Endothelial cell of umbilical vein (primary cell): ENCODE measurements at regions not wholly inside any gene's neighbourhood (a gene's known extent, or its start where the extent isn't known, plus 50 kb on each side); places are given as distances from the start of the nearest gene placed in this dataset.

Experiments
- BruUV-seq: library from RNA; stranded (reverse); fragments of 400-500 nt; replicated peaks from 2 replicates; lab custom pipeline; 2021; lab: Mats Ljungman, UMichigan
- CTCF ChIA-PET: fragments of 300-600, 350-600 bp; sonication (Branson Sonifier 250); formaldehyde crosslinking; loops from one replicate; lab custom pipeline; 2021; ENCODE audit warnings: antibody characterized with exemption, inconsistent platforms; lab: Charles Lee
- POLR2A ChIA-PET: fragments of 300-600, 350-600 bp; sonication (Branson Sonifier 250); formaldehyde crosslinking; loops from one replicate; lab custom pipeline; 2021; ENCODE audit warnings: antibody characterized with exemption, inconsistent platforms; lab: Charles Lee
- DNase-seq: peaks from one replicate; pipeline ENCODE4 v3.0.0-alpha.2; 2011; ENCODE audit warnings: low read depth, low spot score
- FAIRE-seq: peaks from 2 replicates; lab custom pipeline; 2011; peaks lifted over from hg19 to GRCh38; lab: Jason Lieb, UNC
- H2AFZ ChIP-seq: 2 replicates; pipeline ENCODE4 v1.6.0; 2012; ENCODE audit warnings: low read depth, low read length, control low read depth, inconsistent platforms
- H3K27ac ChIP-seq: 2 replicates; pipeline ENCODE4 v1.5.1; 2011; ENCODE audit warnings: low read depth, mild to moderate bottlenecking, control low read depth, low read length, moderate library complexity; ENCODE audit not compliant: insufficient read depth
- H3K27me3 ChIP-seq, 2 experiments: 2 replicates each; pipeline versions ENCODE4 v1.6.0 to v1.6.1; 2011; ENCODE audit warnings: low read length in 2 of 2, mixed read lengths in 1 of 2; ENCODE audit not compliant: control insufficient read depth in 2 of 2, insufficient read depth in 2 of 2
- H3K36me3 ChIP-seq, 2 experiments: 2 replicates in 1 of 2; 3 replicates in 1 of 2; pipeline ENCODE4 v1.5.1; 2011; ENCODE audit warnings: low read length in 2 of 2, mild to moderate bottlenecking in 1 of 2, moderate library complexity in 1 of 2; ENCODE audit not compliant: control insufficient read depth in 2 of 2, insufficient read depth in 2 of 2; ENCODE audit errors: extremely low read depth in 1 of 2
- H3K4me1 ChIP-seq: 3 replicates; pipeline ENCODE4 v1.5.1; 2011; ENCODE audit warnings: mild to moderate bottlenecking, low read length; ENCODE audit not compliant: control insufficient read depth, insufficient read depth; ENCODE audit errors: extremely low read depth
- H3K4me2 ChIP-seq: 2 replicates; pipeline ENCODE4 v1.6.1; 2011; ENCODE audit warnings: low read length, control low read depth, mixed read lengths; ENCODE audit not compliant: insufficient read depth
- H3K4me3 ChIP-seq, 3 experiments: fragments of 200-600 bp in 1 of 3; sonication (generic), shearing (Covaris generic) in 1 of 3; replicated peaks in 1 of 3; 2 replicates each; pipeline ENCODE4 v1.5.1; 2011 to 2016; ENCODE audit warnings: control low read depth in 3 of 3, low read length in 3 of 3, mild to moderate bottlenecking in 2 of 3, inconsistent platforms in 1 of 3, low read depth in 1 of 3, moderate library complexity in 1 of 3; ENCODE audit not compliant: insufficient read depth in 1 of 3
- H3K79me2 ChIP-seq: 2 replicates; pipeline ENCODE4 v1.6.0; 2012; ENCODE audit warnings: low read length, inconsistent platforms; ENCODE audit not compliant: control insufficient read depth, insufficient read depth
- H3K9ac ChIP-seq: replicated peaks from 2 replicates; pipeline ENCODE3; 2011; ENCODE audit warnings: low read length, control low read depth; ENCODE audit not compliant: insufficient read depth; ENCODE audit errors: extremely low read depth
- H3K9me1 ChIP-seq: replicated peaks from 3 replicates; pipeline ENCODE4 v1.6.0; 2011; ENCODE audit warnings: mild to moderate bottlenecking, low read length; ENCODE audit not compliant: control insufficient read depth, insufficient read depth; ENCODE audit errors: extremely low read depth
- H3K9me3 ChIP-seq: replicated peaks from 2 replicates; pipeline ENCODE4 v1.5.1; 2012; ENCODE audit warnings: low read length, inconsistent platforms; ENCODE audit not compliant: control insufficient read depth, insufficient read depth
- H4K20me1 ChIP-seq: replicated peaks from 2 replicates; pipeline ENCODE3; 2011; ENCODE audit warnings: mild to moderate bottlenecking, low read length; ENCODE audit not compliant: control insufficient read depth, insufficient read depth; ENCODE audit errors: extremely low read depth
- CTCF ChIP-seq, 2 donors: IDR thresholded peaks; 1 replicate in 1 of 2; 2 replicates in 1 of 2; pipeline ENCODE4 v1.5.1; 2011; ENCODE audit warnings: low read length in 2 of 2, mild to moderate bottlenecking in 2 of 2, moderate library complexity in 2 of 2, control low read depth in 1 of 2, inconsistent platforms in 1 of 2, low read depth in 1 of 2; ENCODE audit not compliant: insufficient read depth in 1 of 2; ENCODE audit errors: extremely low read depth in 1 of 2
- EZH2 ChIP-seq: IDR thresholded peaks from 2 replicates; pipeline ENCODE4 v1.6.1; 2012; ENCODE audit warnings: borderline replicate concordance, low read depth, mild to moderate bottlenecking, moderate library complexity, low read length, inconsistent platforms; ENCODE audit not compliant: severe bottlenecking
- FOS ChIP-seq: IDR thresholded peaks from 2 replicates; pipeline ENCODE4 v1.6.1; 2011; ENCODE audit warnings: mild to moderate bottlenecking, low read length, moderate library complexity, borderline replicate concordance; ENCODE audit not compliant: insufficient read depth
- GATA2 ChIP-seq: IDR thresholded peaks from 2 replicates; pipeline ENCODE4 v1.7.0; 2011; ENCODE audit warnings: low read depth, mild to moderate bottlenecking, moderate library complexity, mixed read lengths, low read length; ENCODE audit not compliant: insufficient read length, insufficient read depth
- JUN ChIP-seq: IDR thresholded peaks from 2 replicates; pipeline ENCODE4 v1.6.1; 2011; ENCODE audit warnings: borderline replicate concordance, low read depth; ENCODE audit not compliant: insufficient read length, insufficient read depth
- MAX ChIP-seq: IDR thresholded peaks from 2 replicates; pipeline ENCODE4 v1.6.1; 2011; ENCODE audit not compliant: insufficient read depth, insufficient read length
- MYC ChIP-seq: IDR thresholded peaks from one replicate; pipeline ENCODE4 v1.6.1; 2011; ENCODE audit warnings: mild to moderate bottlenecking, low read depth, low read length
- POLR2A ChIP-seq: IDR thresholded peaks from 2 replicates; pipeline ENCODE4 v1.6.1; 2012; ENCODE audit warnings: low read depth, mild to moderate bottlenecking, control low read depth, low read length
- POLR2AphosphoS5 ChIP-seq: IDR thresholded peaks from 2 replicates; pipeline ENCODE4 v1.6.1; 2012; ENCODE audit warnings: low read depth, mild to moderate bottlenecking, control low read depth, low read length, moderate library complexity; ENCODE audit not compliant: insufficient read depth
- dilution Hi-C: fragments of 300-500 bp; cut with MboI; formaldehyde crosslinking; loops from one replicate; pipeline ENCODE4 v1.15.0; 2019; ENCODE audit warnings: low sequenced_read_pairs; ENCODE audit not compliant: extremely low pct_ligation_motif_present
- intact Hi-C: fragments of 100-400 bp; cut with micrococcal nuclease; formaldehyde crosslinking; loops from one replicate; pipeline ENCODE4 v1.10.0; 2022

GRCh38 chr18:64202210-64202836, 53.4 kb upstream of the LINC00305 start:
- no peak overlapping the region for H2AFZ ChIP-seq
- H3K9me1 ChIP-seq, result no peaks in the 10 kb centered on the region
- no peak for DNase-seq
- no peak overlapping the region for H3K4me3 ChIP-seq
- intact Hi-C loops (no loop called here), dilution Hi-C loops (no loop called here)
- H3K9ac ChIP-seq, result no peak overlapping the region
- H4K20me1 ChIP-seq, result no peaks in the 10 kb centered on the region
- no peaks in the 10 kb centered on the region for H3K9me3 ChIP-seq
- ChIA-PET POLR2A (no interaction called here), CTCF (no interaction called here)
- no TSS peak for BruUV-seq
- TF ChIP-seq JUN, result no peak
- TF ChIP-seq MAX, result no peak
- no peak for TF ChIP-seq FOS
- TF ChIP-seq MYC, result no peak
- no peak for TF ChIP-seq POLR2A
- no peak for TF ChIP-seq GATA2
- no peak for TF ChIP-seq EZH2
- no peak for TF ChIP-seq CTCF (IDR thresholded peaks at IDR 0.05; ENCODE audit: extremely low read depth in 1 of 2, insufficient read depth in 1 of 2, low read depth in 1 of 2, low read length in 2 of 2)
- TF ChIP-seq POLR2AphosphoS5, result no peak
- H3K4me1 ChIP-seq, result no peaks in the 10 kb centered on the region
- no peaks in the 10 kb centered on the region for H3K79me2 ChIP-seq
- no peaks in the 10 kb centered on the region for H3K36me3 ChIP-seq
- no peak for FAIRE-seq
- no peaks in the 10 kb centered on the region for H3K27me3 ChIP-seq
- no peak overlapping the region for H3K4me2 ChIP-seq
- H3K27ac ChIP-seq, result no peak overlapping the region
